ENCODE measurements at regions not wholly inside any gene's neighbourhood (a gene's known extent, or its start where the extent isn't known, plus 50 kb on each side); places are given as distances from the start of the nearest gene placed in this dataset.

- Histone ChIP-seq H3K27ac (no peak overlapping the region), H3K36me3 (ENCODE audit: insufficient read depth in 1 of 2, low read depth in 1 of 2) (no peaks in the 10 kb centered on the region), H3K27me3 (ENCODE audit: insufficient read depth in 3 of 3, low read length in 2 of 3) (no peaks in the 10 kb centered on the region), H3K4me3 (no peak overlapping the region), H3K4me1 (peaks cover 5% of the 10 kb centered on the region), H3K9me3 (no peaks in the 10 kb centered on the region)
- ATAC-seq = no peak
- no peak for DNase-seq
- intact Hi-C loops (cut with DNase I) = no loop called here
- WGBS, 3 donors = 69 to 78% (median 77%) methylated on average over 8 of the region's 8 CpGs
- no peak for TF ChIP-seq CTCF (IDR thresholded peaks at IDR 0.05)
Observed at GRCh38 chr10:78436706-78437406, 403.2 kb downstream of the RPS24 start.

GRCh38 chr10:78437407-78437768 is 403.7 kb downstream of the RPS24 start:
- H3K36me3 ChIP-seq (ENCODE audit: insufficient read depth in 1 of 2, low read depth in 1 of 2) = no peaks in the 10 kb centered on the region
- H3K27me3 ChIP-seq (ENCODE audit: insufficient read depth in 3 of 3, low read length in 2 of 3) = no peaks in the 10 kb centered on the region
- H3K9me3 ChIP-seq = no peaks in the 10 kb centered on the region
- no peak overlapping the region for H3K4me3 ChIP-seq
- WGBS, 3 donors = 87 to 88% (median 88%) methylated on average over 5 of the region's 5 CpGs
- intact Hi-C loops (cut with DNase I) = no loop called here
- peaks cover 5% of the 10 kb centered on the region for H3K4me1 ChIP-seq
- ATAC-seq (no peak), DNase-seq (no peak)
- H3K27ac ChIP-seq = no peak overlapping the region
- TF ChIP-seq CTCF (IDR thresholded peaks at IDR 0.05) = no peak

- intact Hi-C loops (cut with DNase I) = no loop called here
- no peak for ATAC-seq
Observed at GRCh38 chr10:78437998-78438906, 404.6 kb downstream of the RPS24 start.

More at GRCh38 chr10:78437998-78438906, 404.6 kb downstream of the RPS24 start:
- H3K9me3 ChIP-seq = no peaks in the 10 kb centered on the region
- DNase-seq = no peak
- WGBS, 3 donors = 75 to 77% (median 76%) methylated on average over 9 of the region's 9 CpGs
- no peak for TF ChIP-seq CTCF (IDR thresholded peaks at IDR 0.05)
- H3K27me3 ChIP-seq (ENCODE audit: insufficient read depth in 3 of 3, low read length in 2 of 3) = no peaks in the 10 kb centered on the region
- no peaks in the 10 kb centered on the region for H3K36me3 ChIP-seq (ENCODE audit: insufficient read depth in 1 of 2, low read depth in 1 of 2)
- no peak overlapping the region for H3K4me3 ChIP-seq
- peaks cover 5% of the 10 kb centered on the region for H3K4me1 ChIP-seq
- H3K27ac ChIP-seq = no peak overlapping the region
